HUDEP-2 (cell line): ENCODE measurements at regions not wholly inside any gene's neighbourhood (a gene's known extent, or its start where the extent isn't known, plus 50 kb on each side); places are given as distances from the start of the nearest gene placed in this dataset.

Experiments
- DNase-seq, 76 experiments: peaks; one replicate each; lab custom pipeline; 2025; ENCODE audit not compliant: unreplicated experiment in 76 of 76; lab: John Stamatoyannopoulos, UW

- DNase-seq, result no peak
Measured at GRCh38 chr10:25661632-25662031, 272.4 kb upstream of the MYO3A start.

GRCh38 chr10:25666276-25666675 lies 267.8 kb upstream of the MYO3A start:
- no peak for DNase-seq

DNA sequence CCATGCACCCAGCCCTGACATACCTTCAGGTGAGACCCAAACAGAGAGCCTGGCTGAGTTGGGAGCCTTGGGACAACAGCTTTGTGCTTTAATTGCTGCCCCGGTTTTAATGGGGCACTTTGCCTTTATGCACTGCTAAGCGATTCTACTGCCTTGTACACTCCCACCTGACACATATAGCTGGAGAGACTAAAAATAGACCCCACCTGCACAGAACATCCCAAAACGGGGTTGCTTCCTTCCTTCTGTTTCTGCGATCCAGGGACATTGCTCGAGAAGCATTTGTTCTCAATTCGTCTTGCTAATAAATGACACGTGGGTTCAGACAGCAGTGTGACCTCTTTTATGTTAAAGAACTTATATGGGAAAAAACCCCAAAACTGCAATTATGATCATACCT lies 258.8 kb upstream of the MYO3A start:
- no peak for DNase-seq

DNA sequence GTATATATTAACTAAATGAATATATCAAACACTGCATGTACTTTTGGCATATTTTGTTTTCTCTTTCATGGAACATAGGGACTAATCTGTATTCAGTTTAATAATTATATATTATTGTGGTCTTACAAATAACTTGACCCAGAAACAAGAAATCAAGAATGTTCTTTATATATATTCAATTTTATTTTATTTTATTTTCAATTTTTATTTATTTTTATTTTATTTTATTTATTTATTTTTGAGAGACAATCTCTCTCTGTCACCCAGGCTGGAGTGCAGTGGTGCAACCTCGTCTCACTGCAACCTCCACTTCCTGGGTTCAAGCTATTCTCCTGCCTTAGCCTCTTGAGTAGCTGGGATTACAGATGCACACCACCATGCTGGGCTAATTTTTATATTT lies 258.4 kb upstream of the MYO3A start:
- no peak for DNase-seq

DNA sequence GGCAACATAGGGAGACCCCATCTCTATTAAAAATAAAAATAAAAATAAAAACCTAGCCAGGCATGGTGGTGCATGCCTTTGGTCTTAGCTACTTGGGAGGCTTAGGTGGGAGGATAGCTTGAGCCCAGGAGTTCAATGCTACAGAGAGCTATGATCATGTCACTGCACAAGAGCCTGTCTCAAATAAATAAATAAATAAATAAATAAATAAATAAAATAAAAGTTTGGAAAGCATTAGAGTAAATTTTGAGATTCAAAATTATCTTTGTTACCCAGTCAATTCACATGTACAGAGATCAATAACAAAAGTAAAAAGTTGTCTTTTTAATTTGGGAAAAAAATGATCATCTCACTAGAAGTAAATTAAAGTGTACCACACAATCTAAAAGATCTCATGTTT lies 255.8 kb upstream of the MYO3A start:
- no peak for DNase-seq

DNA sequence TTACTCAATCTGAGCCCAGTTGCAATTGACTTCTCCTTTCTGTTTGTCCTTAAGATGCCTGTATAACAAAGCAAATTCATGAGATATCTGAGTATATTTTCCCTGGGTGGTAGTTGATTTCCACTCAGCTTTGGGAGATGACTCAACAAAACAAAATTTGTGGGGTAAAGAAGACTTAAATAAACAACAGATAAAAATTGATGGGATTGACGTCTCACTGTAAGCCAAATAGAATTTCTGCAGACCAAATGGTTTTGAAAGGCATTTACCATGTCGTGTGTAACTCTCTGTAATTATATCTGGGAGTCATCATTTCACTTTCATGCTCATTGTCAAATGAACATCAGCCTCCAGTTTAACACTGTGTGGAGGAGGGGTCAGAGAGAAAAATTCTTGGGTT lies 255.4 kb upstream of the MYO3A start:
- no peak for DNase-seq

DNA sequence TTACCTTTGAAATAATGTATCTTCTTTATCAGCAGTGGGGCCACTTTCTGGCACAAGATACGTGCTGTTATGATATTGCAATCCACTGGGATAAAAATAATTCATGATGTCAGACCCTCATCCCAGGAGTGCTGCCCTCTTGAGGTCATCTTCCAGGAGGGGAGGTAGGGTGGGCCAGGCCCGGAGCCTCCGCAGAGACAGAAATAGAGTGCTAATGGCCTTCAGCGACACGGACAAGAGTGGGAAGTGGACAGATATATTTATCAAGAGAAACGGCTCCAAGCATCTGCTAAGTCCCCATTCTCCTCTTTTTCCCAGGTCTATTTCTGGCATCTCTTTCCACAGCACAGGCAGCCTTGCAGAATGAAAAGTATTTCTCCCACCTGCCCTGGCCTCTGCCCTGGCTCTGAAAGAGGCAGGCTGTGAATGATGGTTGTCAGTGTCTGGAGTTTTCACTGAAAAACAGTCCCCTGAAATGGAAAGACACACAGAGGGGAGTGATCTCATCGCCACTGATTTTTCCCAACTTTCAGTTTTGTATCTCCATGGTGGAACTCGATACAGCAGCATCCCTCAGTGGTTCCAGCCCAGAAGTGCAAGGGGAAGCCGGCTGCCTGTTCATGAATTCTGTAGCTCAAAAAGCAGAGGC lies 251.7 kb upstream of the MYO3A start:
- DNase-seq, result no peak

DNA sequence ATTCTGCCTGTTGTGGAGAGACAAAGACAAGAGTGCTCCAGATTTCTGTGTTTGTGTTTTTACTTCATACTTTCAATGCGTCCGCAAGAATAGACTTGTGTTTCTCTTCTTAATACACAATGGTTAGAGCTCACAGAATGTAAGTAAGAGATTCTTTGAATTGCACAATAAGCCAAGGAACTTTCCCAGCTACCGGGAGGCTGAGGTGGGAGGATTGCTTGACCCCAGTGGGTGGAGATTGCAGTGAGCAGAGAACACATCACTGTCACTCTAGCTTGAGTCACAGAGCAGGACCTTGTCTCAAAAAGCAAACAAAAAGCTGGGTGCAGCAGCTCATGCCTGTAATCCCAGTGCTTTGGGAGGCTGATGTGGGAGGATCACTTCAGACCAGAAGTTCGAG lies 250.7 kb upstream of the MYO3A start:
- DNase-seq, result no peak

- DNase-seq, result no peak
Measured at GRCh38 chr10:25687521-25687920, 246.5 kb upstream of the MYO3A start.

DNA sequence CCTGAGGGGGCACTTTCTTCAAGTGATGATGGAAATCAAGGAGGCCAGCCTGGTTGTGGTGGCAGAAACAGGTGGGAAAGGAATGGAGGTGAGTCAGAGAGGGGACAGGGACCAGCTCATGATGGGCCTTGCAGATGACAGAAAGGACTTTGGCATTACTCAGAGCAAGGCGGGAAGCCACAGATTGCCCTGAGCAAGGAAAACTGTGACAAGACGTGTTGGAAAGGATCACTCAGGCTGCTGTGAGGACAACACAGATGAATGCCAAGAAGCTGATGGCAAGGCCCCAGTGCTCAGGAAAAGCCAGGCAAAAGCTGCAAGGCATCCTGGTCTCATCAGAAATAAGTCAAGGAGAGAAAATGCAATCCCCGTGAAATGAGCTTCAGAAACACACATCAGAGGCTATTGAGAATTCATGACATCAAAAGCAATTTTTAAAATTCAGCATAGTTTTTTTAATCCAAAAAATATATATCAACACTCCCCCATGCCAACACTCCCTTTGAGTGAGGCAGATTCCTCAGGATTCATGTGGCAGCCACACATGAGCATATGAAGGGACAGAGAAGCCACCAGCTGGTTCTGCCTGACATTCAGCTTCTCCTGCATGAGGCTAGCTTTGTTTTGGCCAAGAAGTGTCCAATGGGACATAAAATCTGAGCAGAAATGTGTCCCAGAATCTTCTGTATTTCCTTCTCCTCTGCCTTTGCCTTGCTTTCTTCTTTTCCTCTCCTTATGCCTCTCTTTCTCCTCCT lies 244.5 kb upstream of the MYO3A start:
- DNase-seq, result no peak

GRCh38 chr10:25692761-25693160 lies 241.3 kb upstream of the MYO3A start:
- DNase-seq, result no peak

GRCh38 chr10:25694206-25694933 lies 239.7 kb upstream of the MYO3A start:
- no peak for DNase-seq

GRCh38 chr10:25694971-25695370 lies 239.1 kb upstream of the MYO3A start:
- no peak for DNase-seq

DNA sequence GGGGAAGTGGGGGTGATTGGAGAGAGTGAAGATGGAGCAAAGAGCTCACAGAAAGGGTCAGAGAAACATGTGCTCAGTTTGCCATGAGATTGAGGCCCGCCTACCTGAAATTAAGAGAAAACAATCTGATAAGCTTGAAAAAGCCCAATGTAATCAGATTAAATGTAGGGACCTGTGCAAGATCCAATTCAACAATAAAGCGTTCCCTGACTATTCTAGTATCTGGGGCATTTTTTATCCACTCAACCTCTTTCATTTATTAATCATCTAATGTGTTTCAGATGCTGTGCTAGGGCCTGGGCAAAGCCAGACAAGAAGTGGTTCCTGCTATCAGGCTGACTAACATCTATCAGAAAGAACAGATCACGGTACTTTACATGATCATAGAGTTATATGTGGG lies 238.4 kb upstream of the MYO3A start:
- DNase-seq, result no peak

- DNase-seq, result no peak
Measured at GRCh38 chr10:25696013-25696708, 237.9 kb upstream of the MYO3A start.

GRCh38 chr10:25697412-25697811 lies 236.6 kb upstream of the MYO3A start:
- DNase-seq, result no peak

DNA sequence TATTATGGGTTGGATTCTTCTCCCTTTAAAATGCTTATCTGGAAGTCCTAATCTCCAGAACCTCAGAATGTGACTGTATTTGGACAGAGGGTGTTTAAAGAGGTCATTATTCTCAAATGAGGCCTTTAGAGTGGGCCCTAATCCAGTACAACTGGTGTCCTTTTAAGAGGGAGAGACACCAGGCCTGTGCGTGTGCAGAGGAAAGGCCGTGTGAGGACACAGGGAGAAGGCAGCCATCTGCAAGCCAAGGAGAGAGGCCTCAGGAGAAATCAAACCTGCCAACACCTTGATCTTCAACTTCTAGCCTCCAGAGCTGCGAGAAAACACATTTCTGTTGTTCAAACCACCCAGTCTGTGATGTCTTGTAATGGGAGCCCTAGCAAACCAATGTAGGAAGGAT lies 235.4 kb upstream of the MYO3A start:
- no peak for DNase-seq

DNA sequence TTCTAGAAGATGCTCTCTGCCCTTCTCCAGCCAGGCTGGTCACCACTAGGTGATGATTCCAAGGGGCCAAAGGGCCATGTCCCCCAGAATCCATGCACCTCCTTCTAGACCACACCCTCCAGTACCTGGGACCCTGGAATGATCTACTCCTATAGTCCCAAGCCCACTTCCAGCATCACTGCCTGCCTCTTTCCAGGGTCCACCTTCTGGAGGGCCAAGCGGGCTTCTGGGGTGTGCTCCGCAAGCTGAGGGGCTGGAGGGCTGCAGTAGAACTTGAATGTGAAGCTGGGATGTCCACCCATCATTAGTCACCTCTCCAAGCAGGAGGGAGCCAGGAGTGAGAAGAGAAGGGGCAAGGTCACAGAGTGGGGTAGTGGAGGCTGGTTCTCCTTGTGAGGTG lies 234.4 kb upstream of the MYO3A start:
- DNase-seq, result no peak

- DNase-seq, result no peak
Measured at GRCh38 chr10:25701652-25702051, 232.4 kb upstream of the MYO3A start.

DNA sequence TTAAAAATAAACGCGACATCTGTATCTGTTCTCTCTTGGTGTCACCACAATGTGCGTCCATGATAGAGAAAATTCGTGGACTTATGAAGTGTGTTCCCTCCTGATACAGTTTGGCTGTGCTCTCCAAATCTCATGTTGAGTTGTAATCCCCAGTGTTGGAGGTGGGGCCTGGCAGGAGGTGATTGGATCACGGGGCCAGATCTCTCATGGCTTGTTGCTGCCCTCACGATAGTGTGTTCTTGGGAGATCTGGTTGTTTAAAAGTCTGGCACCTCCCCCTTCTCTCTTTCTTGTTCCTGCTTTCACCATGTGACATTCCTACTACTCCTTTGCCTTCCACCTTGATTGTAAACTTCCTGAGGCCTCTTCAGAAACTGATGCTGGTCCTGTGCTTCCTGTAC lies 229.4 kb upstream of the MYO3A start:
- DNase-seq, result no peak

- no peak for DNase-seq
Measured at GRCh38 chr10:25707572-25707971, 226.5 kb upstream of the MYO3A start.
